Transverse colon (tissue), 4 donors: ENCODE measurements at regions not wholly inside any gene's neighbourhood (a gene's known extent, or its start where the extent isn't known, plus 50 kb on each side); places are given as distances from the start of the nearest gene placed in this dataset.

Experiments used
- DNase-seq: peaks from one replicate; pipeline ENCODE4 v3.0.0-alpha.2; 2019
- H3K27ac ChIP-seq, 4 donors: fragments of 200-600 bp; sonication (generic); 2 replicates each; pipeline ENCODE4 v1.5.1; 2016 to 2018; ENCODE audit warnings: inconsistent platforms in 4 of 4
- H3K27me3 ChIP-seq: fragments of 200-600 bp; sonication (generic); 2 replicates; pipeline ENCODE4 v1.5.1; 2017; ENCODE audit warnings: inconsistent platforms
- H3K36me3 ChIP-seq, 4 donors: fragments of 200-600 bp; sonication (generic); 2 replicates each; pipeline ENCODE4 v1.5.1; 2017 to 2019; ENCODE audit warnings: inconsistent platforms in 4 of 4
- H3K4me1 ChIP-seq, 4 donors: fragments of 200-600 bp; sonication (generic); 2 replicates each; pipeline ENCODE4 v1.5.1; 2017 to 2020; ENCODE audit warnings: inconsistent platforms in 4 of 4
- H3K4me3 ChIP-seq, 4 donors: fragments of 200-600 bp; sonication (generic); 1 replicate in 1 of 4; 2 replicates in 3 of 4; pipeline versions ENCODE4 v1.5.1 to v1.6.1; 2017 to 2019; ENCODE audit warnings: inconsistent platforms in 4 of 4
- H3K9me3 ChIP-seq, 2 donors: fragments of 200-600 bp; sonication (generic); 2 replicates each; pipeline ENCODE4 v1.5.1; 2017 to 2019; ENCODE audit warnings: inconsistent platforms in 2 of 2
- EP300 ChIP-seq: sonication (generic); formaldehyde crosslinking; IDR thresholded peaks from one replicate; pipeline ENCODE4 v1.6.1; 2017; ENCODE audit warnings: antibody characterized with exemption, low read depth
- POLR2A ChIP-seq: fragments of 450-650 bp; IDR thresholded peaks from one replicate; pipeline ENCODE4 v1.6.1; 2016; ENCODE audit warnings: antibody characterized with exemption, mild to moderate bottlenecking, moderate library complexity
- POLR2AphosphoS5 ChIP-seq, 3 donors: sonication (generic); formaldehyde crosslinking; IDR thresholded peaks; one replicate each; pipeline ENCODE4 v1.6.1; 2016; ENCODE audit warnings: antibody characterized with exemption in 3 of 3
- WGBS, 2 donors: methylation state at CpG; one replicate each; pipeline ENCODE4 v1.1.5; 2018; ENCODE audit warnings: low coverage in 1 of 2; 5-methylcytosine and 5-hydroxymethylcytosine counted together
- in situ Hi-C, 4 donors: fragments of 200-750 bp; cut with MboI; loops; one replicate each; pipeline versions ENCODE4 v1.15.0 to v1.15.1; 2017; ENCODE audit warnings: low sequenced_read_pairs in 3 of 4, low pct_ligation_motif_present in 1 of 4, low pct_unique_long_range_greater_than_20kb in 1 of 4
- intact Hi-C: fragments of 100-400 bp; cut with DNase I; formaldehyde crosslinking; loops from one replicate; pipeline ENCODE4 v1.15.1; 2023; ENCODE audit warnings: low total_unique reads
- TF ChIP-seq, protein P1 (sequence below), 5 experiments: fragments of 200-600 bp in 3 of 5; fragments of 450-650 bp in 2 of 5; sonication (generic) in 3 of 5; IDR thresholded peaks; 1 replicate in 2 of 5; 2 replicates in 3 of 5; pipeline ENCODE4 v1.5.1; 2016 to 2017; ENCODE audit warnings: antibody characterized with exemption in 5 of 5, inconsistent platforms in 3 of 5, mild to moderate bottlenecking in 2 of 5, moderate library complexity in 1 of 5

DNA sequence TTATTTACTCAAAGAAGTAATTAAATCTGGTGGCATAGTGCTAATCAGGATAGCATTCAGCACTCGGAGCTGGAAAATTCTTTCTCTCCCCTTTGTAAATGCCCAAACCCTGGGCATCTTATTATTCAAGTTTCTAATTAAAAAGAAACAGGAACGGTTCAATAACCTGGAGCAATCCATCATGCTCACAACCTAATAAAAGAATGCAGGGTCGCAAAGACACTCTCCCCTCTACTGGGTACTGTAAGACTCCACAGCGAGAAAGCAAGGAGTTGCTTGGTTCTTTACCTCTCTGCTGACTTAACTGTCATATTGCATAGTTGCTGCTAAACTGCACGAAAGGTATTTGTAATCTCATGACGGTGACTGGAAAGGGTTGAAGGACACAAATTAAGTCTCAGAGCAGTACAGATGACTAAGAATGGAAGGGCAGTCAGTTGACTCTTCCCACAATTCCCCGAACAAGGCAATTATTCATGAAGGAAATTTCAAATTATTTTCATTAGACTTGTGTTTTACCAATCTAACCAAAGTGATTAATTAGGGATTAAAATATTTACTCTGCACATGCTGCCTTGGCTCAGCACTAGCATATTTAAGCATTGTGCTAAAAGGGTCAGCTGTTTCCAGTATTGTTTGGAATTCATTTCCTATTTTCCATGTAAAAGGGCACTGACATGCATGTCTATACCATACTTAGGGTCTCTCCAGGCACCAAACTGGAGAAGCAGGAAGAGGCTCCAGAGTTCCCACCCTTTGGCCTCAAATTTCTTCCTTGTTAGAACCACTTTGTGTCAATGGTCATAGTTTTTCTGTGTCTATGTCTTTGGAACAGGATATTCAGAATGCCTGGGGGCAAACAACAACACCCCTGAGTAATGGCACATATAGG is 182.2 kb downstream of the EXOC5 start:
- WGBS, 2 donors, result 70 to 78% methylated on average over 6 to 7 of the region's 7 CpGs
- no peaks in the 10 kb centered on the region for H3K36me3 ChIP-seq
- no peaks in the 10 kb centered on the region for H3K27me3 ChIP-seq
- H3K27ac ChIP-seq, result no peak overlapping the region
- no peaks in the 10 kb centered on the region for H3K9me3 ChIP-seq
- no peaks in the 10 kb centered on the region for H3K4me1 ChIP-seq
- in situ Hi-C loops, result no loop called here
- no peak overlapping the region for H3K4me3 ChIP-seq
- intact Hi-C loops, result no loop called here
- TF ChIP-seq POLR2AphosphoS5 (IDR thresholded peaks at IDR 0.05) (no peak), POLR2A (no peak), EP300 (no peak)
- TF ChIP-seq, protein P1, sequence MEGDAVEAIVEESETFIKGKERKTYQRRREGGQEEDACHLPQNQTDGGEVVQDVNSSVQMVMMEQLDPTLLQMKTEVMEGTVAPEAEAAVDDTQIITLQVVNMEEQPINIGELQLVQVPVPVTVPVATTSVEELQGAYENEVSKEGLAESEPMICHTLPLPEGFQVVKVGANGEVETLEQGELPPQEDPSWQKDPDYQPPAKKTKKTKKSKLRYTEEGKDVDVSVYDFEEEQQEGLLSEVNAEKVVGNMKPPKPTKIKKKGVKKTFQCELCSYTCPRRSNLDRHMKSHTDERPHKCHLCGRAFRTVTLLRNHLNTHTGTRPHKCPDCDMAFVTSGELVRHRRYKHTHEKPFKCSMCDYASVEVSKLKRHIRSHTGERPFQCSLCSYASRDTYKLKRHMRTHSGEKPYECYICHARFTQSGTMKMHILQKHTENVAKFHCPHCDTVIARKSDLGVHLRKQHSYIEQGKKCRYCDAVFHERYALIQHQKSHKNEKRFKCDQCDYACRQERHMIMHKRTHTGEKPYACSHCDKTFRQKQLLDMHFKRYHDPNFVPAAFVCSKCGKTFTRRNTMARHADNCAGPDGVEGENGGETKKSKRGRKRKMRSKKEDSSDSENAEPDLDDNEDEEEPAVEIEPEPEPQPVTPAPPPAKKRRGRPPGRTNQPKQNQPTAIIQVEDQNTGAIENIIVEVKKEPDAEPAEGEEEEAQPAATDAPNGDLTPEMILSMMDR (IDR thresholded peaks at IDR 0.05), result no peak
- DNase-seq, result no peak

DNA sequence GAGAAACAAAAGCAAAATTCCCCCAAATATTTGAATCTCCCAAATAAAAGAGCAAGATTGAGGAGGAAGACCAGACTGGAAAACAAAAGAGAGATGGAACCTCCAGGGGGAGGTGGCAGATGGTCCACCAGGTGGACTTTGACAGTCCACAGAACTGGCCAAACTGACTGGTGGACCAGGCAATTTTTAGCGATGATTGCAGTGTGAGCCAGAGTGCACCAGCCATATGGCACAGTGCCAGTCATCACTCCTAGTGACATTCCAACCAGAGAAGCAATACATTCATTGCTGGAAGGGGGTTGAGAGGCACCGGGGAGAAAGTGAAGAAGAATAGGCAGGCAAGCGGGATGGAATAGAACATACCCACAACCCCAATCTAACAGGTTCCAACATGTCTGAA is 182.9 kb downstream of the EXOC5 start:
- Histone ChIP-seq H3K27ac (no peak overlapping the region), H3K4me1 (no peaks in the 10 kb centered on the region), H3K36me3 (no peaks in the 10 kb centered on the region), H3K27me3 (no peaks in the 10 kb centered on the region), H3K9me3 (no peaks in the 10 kb centered on the region), H3K4me3 (no peak overlapping the region)
- no peak for TF ChIP-seq EP300
- TF ChIP-seq POLR2AphosphoS5 (IDR thresholded peaks at IDR 0.05), result no peak
- no peak for TF ChIP-seq POLR2A
- TF ChIP-seq, protein P1 (IDR thresholded peaks at IDR 0.05), result no peak
- intact Hi-C loops (no loop called here), in situ Hi-C loops (no loop called here)
- no peak for DNase-seq
- 82 to 85% methylated on average over 2 to 3 of the region's 3 CpGs for WGBS, 2 donors

DNA sequence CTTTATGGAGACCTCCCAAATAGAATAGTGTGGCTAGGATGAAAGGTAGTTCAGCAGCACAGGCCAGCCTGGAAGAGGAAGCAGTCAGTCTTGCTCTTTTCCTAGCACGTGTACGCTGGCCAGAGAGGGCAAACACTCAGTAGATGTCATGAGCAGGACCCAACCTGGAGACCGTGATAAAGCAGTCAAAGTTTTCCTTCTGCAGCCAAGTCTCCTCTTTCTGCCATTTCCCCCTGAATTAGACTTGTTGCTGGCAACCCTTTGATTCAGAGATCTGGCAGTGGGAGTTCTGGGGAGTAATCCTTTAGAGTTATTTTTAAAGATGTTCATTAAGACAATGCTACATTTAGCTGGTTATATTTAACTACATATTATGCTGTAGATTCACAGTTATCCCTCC is 183.7 kb downstream of the EXOC5 start:
- no peak overlapping the region for H3K4me3 ChIP-seq

DNA sequence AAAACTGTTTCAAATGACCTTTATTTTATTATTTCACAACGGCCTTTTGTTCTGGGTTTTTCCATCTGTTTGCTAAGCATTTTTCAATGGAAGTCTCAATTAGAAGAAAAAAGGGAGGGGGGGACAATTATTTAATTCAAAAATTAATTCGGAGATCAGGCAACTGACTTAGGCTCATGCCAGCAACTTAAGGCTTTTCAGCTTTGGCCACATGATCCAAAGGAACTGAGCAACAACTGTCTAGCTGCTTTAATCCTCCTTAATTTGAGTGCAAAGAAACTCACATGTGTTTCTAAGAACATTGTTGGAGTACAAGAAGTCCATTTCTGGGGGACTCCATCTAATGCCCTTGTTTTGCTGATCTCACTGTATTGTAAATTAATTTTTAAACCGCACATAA is 188.0 kb downstream of the EXOC5 start:
- no peak for DNase-seq
- Histone ChIP-seq H3K36me3 (no peaks in the 10 kb centered on the region), H3K27me3 (no peaks in the 10 kb centered on the region), H3K4me3 (no peak overlapping the region), H3K4me1 (no peaks in the 10 kb centered on the region), H3K27ac (no peak overlapping the region), H3K9me3 (no peaks in the 10 kb centered on the region)
- intact Hi-C loops (no loop called here), in situ Hi-C loops (no loop called here)
- 53 to 80% methylated on average over 2 to 3 of the region's 3 CpGs for WGBS, 2 donors
- TF ChIP-seq POLR2AphosphoS5 (IDR thresholded peaks at IDR 0.05), result no peak
- no peak for TF ChIP-seq POLR2A
- TF ChIP-seq, protein P1 (IDR thresholded peaks at IDR 0.05), result no peak
- TF ChIP-seq EP300, result no peak

More for the DNA sequence above, 183.7 kb downstream of the EXOC5 start:
- in situ Hi-C loops, result no loop called here
- no peak for DNase-seq
- Histone ChIP-seq H3K36me3 (no peaks in the 10 kb centered on the region), H3K27ac (no peak overlapping the region), H3K9me3 (no peaks in the 10 kb centered on the region), H3K27me3 (no peaks in the 10 kb centered on the region), H3K4me1 (no peaks in the 10 kb centered on the region)
- WGBS, 2 donors, result 59 to 73% methylated on average over 3 of the region's 3 CpGs
- TF ChIP-seq, protein P1 (IDR thresholded peaks at IDR 0.05), result no peak
- TF ChIP-seq POLR2AphosphoS5 (IDR thresholded peaks at IDR 0.05) (no peak), POLR2A (no peak), EP300 (no peak)
- intact Hi-C loops, result no loop called here
